Glomerular endothelial cell (primary cell): ENCODE measurements at regions not wholly inside any gene's neighbourhood (a gene's known extent, or its start where the extent isn't known, plus 50 kb on each side); places are given as distances from the start of the nearest gene placed in this dataset.

ENCODE experiments used
- DNase-seq: peaks from one replicate; pipeline ENCODE4 v3.0.0-alpha.2; 2011; ENCODE audit warnings: low read depth, low spot score; ENCODE audit errors: extremely low read depth

DNA sequence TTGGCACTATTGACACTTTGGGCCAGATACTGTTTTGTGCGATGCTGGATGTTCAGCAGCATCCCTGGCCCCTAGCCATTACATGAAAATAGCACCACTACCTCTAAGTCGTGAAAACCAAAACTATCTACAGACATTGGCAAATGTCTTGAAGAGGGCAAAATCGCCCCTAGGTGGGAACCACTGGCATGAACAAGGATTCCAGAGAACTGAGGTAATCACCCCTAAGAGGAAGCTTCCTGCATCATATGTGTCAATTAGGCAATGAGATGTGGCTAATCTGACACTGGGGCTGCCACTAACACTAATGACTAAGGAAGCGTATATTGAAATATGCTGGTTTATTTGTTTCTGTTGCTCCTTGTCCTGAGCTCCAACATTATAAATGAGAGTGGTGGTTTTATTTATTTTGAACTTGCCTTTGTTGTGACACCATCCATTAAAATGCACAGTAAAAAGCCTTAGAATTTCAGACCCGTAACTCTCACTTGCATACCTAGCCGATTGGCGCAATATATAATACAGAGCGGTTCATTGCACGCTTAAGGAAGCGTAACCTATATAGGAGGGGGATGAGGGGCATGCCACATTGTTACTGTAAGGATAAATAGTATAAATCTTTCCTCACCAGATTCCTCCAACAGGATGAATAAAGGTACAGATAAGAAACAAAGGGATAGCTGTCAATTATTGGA is 299.8 kb upstream of the CNTN4 start:
- no peak for DNase-seq

DNA sequence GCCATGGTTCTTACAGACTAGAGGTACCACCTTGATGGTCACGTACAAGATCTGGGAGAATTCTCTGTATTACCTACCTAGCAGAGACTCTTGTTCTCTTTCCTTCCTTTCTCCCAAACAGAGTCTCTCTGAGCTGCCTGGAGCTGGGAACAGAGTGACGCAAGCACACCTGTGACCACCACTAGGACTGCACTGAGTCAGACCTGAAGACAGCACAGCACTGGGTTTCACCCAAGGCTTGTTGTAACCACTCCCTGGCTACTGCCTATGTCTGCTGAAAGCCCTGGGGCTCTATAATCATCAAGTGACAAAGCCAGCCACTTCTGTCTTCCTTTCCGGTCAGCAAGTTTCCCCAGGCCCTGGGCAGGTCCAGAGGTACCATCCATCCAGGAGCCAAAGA is 293.3 kb upstream of the CNTN4 start:
- DNase-seq, result no peak

DNA sequence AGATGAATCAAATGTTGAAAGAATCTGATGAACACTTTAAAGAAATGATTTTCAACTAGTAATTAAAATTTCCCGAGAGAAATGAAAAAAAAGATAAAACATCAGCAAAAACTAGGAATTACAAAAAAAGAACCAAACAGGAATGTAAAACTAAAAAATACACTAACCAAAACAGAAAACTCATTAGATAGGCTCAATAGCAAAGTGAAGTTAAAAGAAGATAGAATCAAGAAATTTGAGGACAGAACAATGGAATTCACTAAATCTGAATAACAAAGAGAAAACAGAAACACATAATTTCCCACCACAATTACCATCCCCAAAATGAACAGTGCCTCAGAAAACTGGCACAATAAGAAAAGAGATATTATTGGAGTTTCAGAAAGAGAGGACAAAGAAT is 290.1 kb upstream of the CNTN4 start:
- DNase-seq, result no peak

DNA sequence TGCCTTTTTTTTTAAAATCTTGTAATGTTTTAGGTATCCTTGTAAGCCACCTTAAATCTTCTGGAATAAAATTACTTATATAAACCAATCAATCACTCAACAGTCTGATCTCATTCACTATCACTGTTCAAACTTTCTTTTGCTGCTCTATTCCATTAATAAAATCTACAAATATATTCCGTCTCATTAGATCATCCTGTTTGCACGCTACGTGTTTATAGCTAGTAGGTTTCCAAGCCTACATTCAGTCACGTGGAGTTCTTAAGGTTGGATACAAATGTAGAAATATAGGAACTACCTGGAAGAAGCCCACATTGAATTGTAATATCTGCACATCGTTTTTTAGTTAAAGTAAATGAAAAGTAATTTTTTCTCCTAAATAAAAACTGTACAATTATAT is 274.8 kb upstream of the CNTN4 start:
- DNase-seq, result no peak

DNA sequence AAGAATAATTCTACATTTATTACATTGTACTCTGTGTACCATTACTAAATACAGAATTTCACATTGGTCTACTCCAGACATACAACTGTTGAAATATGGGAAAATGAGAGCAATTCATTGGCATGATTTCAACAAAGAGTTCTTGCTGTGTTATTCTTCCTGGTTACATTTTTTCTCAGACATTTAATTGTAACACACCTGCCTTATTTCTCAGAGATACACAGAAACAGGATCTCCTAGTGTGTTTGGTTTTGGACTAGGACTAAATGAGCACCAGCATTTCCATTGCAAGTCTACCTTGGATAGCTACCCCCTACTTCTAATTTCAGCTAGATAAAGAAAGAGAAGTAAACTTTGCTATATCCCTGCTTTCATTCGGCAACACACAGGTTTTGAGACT is 274.3 kb upstream of the CNTN4 start:
- DNase-seq, result no peak

DNA sequence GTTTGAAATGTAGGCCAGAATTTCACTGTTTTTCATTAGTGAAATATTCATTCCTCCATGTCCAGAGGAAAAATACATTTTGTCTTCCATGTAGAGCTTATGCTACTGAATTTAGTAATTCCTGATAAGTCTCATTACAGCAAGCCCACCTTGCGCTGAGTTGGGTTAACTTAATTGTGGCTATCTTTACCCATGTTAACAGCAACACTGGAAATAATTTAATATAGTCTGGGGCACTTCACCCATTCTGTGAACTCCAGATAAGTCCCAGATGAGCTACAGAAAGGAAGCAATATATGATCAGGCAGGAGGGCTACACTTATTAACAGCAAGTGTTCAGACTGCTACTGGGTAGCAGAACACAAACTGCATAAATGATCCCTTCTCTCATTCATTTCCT is 270.1 kb upstream of the CNTN4 start:
- no peak for DNase-seq

DNA sequence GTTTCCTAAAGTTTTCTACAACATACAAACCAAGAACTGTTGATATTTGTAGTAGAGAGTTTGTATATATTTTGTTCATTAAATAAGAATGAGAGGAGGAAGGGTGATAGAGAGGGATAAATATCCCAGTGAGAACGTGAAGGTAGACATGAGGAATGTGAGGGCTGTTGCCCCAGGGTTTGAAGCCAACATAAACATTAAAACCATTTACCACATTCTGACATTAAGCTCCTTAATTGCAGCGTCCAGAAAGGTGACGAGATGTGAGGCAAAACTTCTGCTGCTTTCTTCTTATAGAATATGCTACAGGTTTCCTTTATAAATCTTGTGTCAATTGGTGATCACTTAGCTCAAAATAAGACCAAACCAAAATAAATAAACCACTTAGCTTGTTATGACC is 267.8 kb upstream of the CNTN4 start:
- DNase-seq, result no peak

DNA sequence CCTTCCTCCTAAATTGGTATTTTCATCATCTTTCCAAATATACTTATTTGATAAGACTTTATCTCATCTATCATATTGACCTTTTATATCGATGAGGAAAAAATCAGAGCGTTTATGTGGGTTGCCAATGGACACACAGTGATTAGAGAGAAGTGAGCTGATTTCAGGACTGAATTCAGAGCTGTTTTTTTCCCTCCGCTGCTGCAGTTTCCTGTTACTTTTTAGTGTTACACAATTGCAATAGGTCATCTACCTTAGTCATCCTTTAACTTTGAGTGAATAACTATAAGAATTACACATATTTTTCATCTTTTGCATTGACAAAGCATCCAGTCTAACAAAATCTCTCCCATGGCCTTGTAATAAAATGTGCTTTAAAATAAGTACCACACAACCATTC is 266.3 kb upstream of the CNTN4 start:
- DNase-seq, result no peak

DNA sequence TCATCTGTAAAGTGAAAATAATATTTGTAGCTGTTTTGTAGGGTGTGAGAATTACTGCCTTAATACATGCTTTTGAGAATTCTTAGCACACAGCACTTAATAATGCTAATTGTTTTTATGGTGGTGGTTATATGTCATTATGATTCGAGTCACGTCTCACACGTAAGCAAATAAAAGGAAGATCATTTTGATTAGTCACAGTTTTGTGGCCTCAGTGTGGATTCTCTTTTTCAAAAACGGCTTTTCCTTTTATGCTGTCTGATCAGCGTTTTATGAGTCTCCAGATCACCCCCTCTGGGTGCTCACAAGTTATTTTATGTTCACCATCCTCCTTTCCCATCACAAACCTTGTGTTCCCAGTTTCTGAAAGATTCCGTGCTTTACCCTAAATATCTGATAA is 255.6 kb upstream of the CNTN4 start:
- DNase-seq, result no peak

DNA sequence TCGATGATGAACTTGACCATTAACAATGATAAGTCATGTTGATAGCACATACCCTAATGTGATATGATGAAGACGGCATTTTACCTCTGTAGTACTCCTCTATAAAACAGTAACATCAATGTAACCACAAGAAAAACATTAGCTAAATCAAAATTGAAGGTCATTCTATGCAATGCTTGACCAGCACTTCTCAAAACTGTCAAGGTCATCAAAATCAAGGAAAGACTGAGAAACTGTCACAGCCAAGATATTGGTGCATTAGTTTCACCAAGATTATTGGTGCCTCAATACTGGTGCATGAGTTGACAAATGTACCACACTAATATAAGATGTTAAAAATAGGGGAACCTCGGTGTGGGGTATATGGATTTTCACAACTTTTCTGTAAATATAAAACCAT is 251.1 kb upstream of the CNTN4 start:
- no peak for DNase-seq

DNA sequence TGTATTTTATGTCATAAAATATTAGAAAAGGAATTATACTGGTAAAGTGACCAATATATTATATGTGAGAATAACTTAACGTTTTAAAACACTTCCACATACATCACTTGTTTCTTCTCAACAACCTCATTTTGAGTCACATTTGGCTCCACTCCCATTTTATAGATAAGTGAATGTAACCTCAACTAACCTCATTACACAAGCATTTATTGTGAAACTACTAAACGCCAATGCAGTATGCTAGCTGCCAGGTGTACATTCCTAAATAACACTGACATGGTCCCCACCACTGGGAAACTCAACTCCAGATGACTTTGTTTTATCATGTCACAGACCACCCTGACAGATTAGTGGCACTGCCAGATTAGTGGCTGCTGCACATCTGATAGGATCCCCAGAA is 249.7 kb upstream of the CNTN4 start:
- no peak for DNase-seq

DNA sequence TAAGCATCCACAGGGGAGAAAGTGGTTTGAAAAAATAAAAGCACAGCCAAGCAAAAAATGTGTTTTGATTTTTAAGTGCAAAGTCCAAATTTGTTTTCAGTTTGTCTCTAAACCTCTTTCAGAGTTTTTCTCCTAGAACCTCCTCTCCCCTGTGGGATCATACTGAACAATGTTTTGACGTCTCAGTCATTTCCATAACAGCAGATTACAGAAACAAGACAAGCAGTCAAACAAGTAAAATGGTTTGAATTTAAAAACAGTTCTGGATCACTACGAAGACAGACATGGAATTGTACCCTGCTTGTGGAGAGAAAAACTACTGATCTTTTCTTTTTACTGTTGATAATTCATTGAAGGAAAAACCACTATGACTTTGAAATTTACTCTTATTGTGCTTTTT is 245.7 kb upstream of the CNTN4 start:
- no peak for DNase-seq

DNA sequence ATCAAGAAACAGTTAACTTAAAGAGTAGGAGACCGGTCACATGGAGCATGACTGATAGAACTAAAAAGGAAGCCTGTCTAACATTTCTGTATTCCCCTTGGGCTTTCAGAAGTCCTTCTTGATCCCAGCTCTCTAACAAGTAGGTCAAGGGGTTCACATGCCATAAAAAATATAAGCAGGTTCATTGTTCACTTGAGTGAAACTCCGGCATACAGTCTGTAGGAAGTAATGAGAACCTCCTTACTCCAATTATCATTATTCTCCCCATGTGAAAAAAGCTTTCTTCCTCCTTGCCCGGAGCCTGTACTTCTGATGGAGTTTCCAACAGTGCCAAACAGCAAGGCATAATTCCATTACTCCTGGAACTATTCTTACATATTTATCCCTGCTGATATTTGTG is 242.8 kb upstream of the CNTN4 start:
- no peak for DNase-seq

DNA sequence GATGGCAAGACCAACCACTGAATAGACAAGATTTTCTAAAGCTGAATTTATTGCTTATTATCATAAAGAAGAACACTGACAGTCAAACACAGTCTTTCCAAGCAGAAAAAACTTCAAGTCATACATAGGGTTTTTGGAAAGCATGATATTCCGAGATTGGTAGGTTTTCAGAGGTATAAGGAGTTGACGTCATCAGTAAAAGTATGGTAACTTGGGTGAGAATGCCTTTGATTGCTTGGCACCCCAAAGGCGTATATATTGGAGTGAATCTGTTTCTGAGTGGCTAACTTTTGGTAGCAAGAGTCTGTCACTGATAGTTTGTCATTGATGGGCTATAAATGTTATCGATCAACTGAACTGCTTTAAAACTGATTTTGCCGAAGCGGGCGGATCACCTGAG is 227.9 kb upstream of the CNTN4 start:
- DNase-seq, result no peak

DNA sequence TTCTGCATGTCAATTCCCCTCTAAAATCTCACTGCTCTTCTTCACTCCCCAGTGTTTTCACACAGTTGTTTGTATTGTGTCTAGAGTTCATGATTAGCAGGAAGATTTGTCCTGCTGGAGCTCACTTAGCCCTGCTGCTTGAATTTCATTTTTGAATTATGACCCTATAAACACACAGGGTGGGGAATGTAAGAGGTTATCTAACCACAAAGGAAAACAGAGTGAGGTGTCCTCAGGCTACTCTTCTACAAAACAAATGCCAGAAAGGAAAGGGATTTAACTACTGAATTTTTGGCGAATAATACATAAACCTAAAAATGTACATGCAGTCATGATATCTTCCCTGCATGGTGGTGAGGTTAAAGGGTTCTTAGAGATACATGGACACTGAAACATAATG is 215.1 kb upstream of the CNTN4 start:
- DNase-seq, result no peak

DNA sequence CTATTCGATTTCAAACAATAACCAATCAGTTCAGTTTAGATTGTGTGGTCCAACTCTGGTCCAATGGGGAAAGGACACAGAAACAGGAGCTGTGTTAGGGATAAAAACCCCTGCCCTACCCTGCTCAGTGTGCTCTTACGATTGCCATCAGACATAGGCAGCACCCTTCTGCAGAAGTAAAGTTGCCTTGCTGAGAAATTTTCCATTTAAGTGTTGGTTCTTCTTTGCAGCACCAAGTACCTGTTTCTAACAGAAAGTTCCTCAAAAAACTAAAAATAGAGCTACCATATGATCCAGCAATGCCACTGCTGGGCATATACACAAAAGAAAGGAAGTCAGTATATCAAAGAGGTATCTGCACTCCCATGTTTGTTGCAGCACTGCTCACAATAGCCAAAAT is 206.2 kb upstream of the CNTN4 start:
- no peak for DNase-seq

DNA sequence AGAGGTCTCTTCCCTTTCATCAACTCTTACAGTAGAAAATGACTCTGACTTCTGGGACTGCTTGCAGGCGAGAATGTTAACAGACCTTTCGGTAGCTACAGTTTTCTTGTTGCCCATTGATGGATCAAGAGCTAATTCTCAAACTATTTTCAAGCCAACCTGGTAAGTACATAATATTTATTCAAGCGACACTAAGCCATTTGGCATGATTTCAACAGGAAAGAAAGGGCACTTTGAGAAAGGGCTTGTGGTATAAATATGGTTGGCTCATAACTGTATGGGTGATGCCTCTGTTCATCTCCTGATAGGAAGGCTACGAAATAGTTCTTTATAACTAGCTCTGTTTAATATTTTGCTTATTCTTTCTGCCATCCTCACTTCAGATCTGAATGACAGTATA is 196.2 kb upstream of the CNTN4 start:
- no peak for DNase-seq

DNA sequence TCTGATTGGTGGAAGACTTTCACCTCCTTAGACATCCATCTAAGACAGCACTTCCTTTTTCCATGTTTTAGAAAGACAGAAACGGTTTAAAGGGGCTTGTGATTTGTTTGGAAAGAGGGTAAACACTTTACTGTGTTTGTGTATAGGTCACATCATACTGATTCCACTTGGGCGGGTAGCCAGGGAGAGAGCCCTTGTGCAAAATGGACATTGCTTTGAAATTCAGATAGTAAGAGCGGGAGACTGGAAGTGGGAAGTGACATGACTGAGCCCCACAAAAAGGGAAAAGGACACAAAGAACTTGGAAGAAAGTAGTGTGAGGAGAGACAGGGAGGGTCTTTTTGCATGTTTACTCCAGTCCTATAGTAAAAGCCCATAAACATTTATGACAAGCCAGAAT is 195.6 kb upstream of the CNTN4 start:
- DNase-seq, result no peak

DNA sequence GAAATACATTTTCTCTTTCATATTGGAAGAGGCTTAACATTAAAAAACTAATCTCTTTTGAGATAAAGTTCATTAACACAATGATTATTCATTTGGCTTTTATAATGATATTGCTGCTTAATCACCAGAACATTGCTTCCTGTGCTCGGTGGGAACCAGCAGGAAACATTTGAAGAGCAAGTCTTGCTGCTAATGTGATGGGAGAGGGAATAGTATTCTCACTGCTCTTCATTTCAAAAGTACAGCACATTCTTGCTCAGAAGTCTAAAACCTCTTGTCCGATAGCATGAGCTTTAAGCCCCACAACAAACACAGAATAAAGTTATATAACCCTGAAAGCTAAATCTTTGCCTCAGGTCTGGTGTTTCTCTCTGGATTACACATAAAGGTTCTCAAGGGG is 190.8 kb upstream of the CNTN4 start:
- no peak for DNase-seq

DNA sequence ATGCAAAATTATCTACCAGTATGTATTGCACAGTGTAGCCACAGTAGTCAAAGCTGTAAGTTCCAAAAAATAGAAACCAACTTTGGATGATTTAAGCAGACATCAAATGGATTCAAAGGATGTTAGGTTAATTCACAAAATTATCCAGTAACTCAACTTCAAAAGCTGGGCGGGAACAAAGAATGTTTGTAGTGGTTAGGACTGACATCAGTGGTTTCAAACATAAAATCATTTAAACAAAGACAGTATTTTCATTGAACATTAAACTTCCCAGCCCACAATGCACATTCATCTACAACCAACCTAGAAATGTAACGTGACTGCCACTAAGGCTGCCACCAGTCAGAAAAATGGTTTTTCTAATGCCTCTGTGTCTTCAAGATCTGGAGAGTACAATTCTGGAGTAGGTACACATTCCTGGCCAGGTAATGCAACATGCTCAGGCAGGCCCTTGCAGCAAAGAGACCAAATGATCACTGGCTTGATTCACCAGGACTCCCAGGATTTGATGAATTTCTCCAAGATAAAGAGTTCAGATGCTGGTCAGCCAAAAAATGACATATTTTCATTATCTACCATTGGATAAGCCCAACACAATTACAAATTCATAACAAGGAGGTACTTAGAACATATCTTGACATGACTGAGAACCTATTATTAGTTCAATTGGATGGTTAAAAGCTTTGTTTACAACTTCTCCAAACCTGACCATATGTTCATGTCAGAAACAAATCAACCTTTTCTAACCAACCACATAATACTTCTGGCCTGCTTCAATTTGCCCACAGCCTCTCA is 189.8 kb upstream of the CNTN4 start:
- no peak for DNase-seq

DNA sequence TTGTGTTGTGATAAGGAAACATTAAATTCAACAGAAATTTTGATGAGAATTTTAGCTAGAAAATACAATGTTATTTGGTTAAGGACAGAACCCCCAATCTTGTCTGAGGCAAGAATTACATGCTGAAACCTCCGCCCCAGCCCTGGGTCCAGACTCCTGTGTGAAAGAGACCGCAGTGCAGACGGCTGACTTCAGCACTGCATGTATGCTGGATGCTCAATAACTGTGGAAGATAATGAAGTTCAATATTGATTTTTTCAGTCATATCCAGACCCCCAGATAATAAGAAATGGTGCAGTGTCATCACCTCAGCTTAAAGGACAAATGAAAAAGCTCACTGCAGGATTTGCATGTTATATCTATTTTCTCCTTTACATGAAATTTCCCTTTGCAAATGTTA is 188.3 kb upstream of the CNTN4 start:
- no peak for DNase-seq

DNA sequence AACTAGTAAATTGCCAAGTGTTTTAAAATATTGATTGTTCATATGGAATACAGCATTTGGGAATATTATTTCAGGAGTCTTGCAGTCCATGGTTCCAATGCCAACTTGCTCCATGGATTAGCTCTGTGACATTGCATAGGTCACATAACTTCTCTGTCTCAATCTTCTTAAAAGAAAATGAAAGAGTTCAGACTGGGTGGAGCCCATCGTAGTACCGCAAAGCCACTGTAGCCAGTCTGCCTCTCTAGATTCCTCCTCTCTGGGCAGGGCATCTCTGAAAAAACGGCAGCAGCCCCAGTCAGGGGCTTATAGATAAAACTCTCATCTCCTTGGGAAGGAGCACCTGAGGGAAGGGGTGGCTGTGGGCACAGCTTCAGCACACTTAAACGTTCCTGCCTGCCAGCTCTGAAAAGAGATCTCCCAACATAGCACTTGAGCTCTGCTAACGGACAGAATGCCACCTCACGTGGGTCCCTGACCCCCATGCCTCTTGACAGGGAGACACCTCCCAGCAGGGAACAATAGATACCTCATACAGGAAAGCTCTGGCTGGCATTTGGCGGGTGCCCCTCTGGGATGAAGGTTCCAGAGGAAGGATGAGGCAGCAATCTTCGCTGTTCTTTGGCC is 168.8 kb upstream of the CNTN4 start:
- DNase-seq, result no peak
